ENCODE measurements at regions not wholly inside any gene's neighbourhood (a gene's known extent, or its start where the extent isn't known, plus 50 kb on each side); places are given as distances from the start of the nearest gene placed in this dataset.

- TF ChIP-seq POLR2AphosphoS5 (IDR thresholded peaks at IDR 0.05; ENCODE audit: borderline replicate concordance, low read depth, low read length) (no peak), EZH2 (IDR thresholded peaks at IDR 0.05) (no peak)
Observed at GRCh38 chr13:65103351-65103750, 2126.8 kb downstream of the PCDH9 start.
